Panc1 (cell line): ENCODE measurements at regions not wholly inside any gene's neighbourhood (a gene's known extent, or its start where the extent isn't known, plus 50 kb on each side); places are given as distances from the start of the nearest gene placed in this dataset.

Experiments
- POLR2AphosphoS5 ChIP-seq: IDR thresholded peaks from 2 replicates; pipeline ENCODE4 v1.6.1; 2012; ENCODE audit warnings: mild to moderate bottlenecking, low read depth, low read length, moderate library complexity
- SIN3A ChIP-seq: IDR thresholded peaks from 2 replicates; pipeline ENCODE4 v1.6.1; 2012; ENCODE audit warnings: low read depth, mild to moderate bottlenecking, low read length, moderate library complexity, borderline replicate concordance; ENCODE audit not compliant: insufficient read depth
- TF ChIP-seq, protein P1 (sequence below): fragments of 450-650 bp; IDR thresholded peaks from 2 replicates; pipeline ENCODE4 v1.5.1; 2017; ENCODE audit warnings: mild to moderate bottlenecking
- TF ChIP-seq, protein P2 (sequence below), 2 experiments: IDR thresholded peaks; 2 replicates each; pipeline ENCODE4 v1.6.1; 2011 to 2012; ENCODE audit warnings: low read depth in 2 of 2, control low read depth in 1 of 2, low read length in 1 of 2, mild to moderate bottlenecking in 1 of 2, moderate library complexity in 1 of 2; ENCODE audit not compliant: insufficient read depth in 1 of 2

DNA sequence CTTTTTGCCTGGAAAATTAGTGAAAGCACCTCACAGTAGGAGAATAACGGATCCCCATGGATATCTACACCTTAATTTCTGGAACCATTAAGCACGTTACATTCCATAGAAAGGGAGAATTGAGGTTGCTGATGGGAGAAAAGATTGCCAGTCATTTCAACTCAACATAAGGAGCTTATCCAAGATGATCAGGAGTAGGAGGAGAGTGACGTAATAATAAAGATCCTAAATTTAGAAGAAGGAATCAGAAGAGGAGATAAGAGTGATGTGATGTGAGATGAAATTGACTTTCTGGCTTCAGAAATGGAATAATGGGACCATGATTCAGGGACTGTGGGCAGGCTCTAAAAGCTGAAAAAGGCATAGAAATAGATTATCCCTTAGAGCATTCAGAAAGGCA is 1017.8 kb upstream of the CHAC2 start:
- TF ChIP-seq, protein P1, sequence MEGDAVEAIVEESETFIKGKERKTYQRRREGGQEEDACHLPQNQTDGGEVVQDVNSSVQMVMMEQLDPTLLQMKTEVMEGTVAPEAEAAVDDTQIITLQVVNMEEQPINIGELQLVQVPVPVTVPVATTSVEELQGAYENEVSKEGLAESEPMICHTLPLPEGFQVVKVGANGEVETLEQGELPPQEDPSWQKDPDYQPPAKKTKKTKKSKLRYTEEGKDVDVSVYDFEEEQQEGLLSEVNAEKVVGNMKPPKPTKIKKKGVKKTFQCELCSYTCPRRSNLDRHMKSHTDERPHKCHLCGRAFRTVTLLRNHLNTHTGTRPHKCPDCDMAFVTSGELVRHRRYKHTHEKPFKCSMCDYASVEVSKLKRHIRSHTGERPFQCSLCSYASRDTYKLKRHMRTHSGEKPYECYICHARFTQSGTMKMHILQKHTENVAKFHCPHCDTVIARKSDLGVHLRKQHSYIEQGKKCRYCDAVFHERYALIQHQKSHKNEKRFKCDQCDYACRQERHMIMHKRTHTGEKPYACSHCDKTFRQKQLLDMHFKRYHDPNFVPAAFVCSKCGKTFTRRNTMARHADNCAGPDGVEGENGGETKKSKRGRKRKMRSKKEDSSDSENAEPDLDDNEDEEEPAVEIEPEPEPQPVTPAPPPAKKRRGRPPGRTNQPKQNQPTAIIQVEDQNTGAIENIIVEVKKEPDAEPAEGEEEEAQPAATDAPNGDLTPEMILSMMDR: no peak
- TF ChIP-seq, protein P2, sequence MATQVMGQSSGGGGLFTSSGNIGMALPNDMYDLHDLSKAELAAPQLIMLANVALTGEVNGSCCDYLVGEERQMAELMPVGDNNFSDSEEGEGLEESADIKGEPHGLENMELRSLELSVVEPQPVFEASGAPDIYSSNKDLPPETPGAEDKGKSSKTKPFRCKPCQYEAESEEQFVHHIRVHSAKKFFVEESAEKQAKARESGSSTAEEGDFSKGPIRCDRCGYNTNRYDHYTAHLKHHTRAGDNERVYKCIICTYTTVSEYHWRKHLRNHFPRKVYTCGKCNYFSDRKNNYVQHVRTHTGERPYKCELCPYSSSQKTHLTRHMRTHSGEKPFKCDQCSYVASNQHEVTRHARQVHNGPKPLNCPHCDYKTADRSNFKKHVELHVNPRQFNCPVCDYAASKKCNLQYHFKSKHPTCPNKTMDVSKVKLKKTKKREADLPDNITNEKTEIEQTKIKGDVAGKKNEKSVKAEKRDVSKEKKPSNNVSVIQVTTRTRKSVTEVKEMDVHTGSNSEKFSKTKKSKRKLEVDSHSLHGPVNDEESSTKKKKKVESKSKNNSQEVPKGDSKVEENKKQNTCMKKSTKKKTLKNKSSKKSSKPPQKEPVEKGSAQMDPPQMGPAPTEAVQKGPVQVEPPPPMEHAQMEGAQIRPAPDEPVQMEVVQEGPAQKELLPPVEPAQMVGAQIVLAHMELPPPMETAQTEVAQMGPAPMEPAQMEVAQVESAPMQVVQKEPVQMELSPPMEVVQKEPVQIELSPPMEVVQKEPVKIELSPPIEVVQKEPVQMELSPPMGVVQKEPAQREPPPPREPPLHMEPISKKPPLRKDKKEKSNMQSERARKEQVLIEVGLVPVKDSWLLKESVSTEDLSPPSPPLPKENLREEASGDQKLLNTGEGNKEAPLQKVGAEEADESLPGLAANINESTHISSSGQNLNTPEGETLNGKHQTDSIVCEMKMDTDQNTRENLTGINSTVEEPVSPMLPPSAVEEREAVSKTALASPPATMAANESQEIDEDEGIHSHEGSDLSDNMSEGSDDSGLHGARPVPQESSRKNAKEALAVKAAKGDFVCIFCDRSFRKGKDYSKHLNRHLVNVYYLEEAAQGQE (IDR thresholded peaks at IDR 0.05; ENCODE audit: insufficient read depth in 1 of 2, low read depth in 2 of 2, low read length in 1 of 2): no peak
- no peak for TF ChIP-seq POLR2AphosphoS5
- TF ChIP-seq SIN3A: no peak
